Cardiac septum (tissue), 1 donor: ENCODE measurements at regions not wholly inside any gene's neighbourhood (a gene's known extent, or its start where the extent isn't known, plus 50 kb on each side); places are given as distances from the start of the nearest gene placed in this dataset.
"Not testable (repeated sequence)": the region's sequence is repeated elsewhere in the genome, so short reads cannot be mapped to it uniquely, and the experiment has no call there.

Experiments
- DNase-seq: peaks from one replicate; pipeline ENCODE4 v3.0.0-alpha.2; 2020; ENCODE audit warnings: low spot score
- intact Hi-C: fragments of 100-400 bp; cut with DNase I; formaldehyde crosslinking; loops from one replicate; pipeline ENCODE4 v1.14.0; 2022
- donor health status: DM: no; HTN: no; CAD: no.

GRCh38 chr21:8757399-8758093, 1763.8 kb upstream of the TPTE start:
- intact Hi-C loops, DNase-seq: not testable (repeated sequence)

DNA sequence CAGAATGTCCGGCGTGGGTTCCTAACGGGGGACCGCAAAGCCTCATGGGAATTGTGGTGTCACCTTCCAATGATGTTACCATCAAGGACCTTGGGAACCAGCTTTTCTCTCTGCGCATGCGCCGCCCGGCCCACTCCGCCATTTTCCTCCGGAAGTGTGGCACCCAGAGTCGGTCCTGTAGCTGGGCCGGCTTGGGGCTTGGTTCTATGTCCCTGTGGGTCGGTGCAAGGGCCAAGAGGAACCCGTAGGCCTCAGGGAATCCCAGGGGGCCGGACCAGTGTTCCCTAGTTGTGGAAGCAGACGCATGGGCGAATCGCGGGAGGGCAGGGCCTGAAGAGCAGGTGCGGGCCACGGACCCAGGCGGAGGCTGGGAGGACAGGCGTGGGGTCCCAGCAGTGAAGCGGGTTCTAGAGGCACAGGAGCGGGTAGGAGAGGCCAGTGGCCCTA, 1762.4 kb upstream of the TPTE start:
- intact Hi-C loops, DNase-seq: not testable (repeated sequence)

- DNase-seq, intact Hi-C loops: not testable (repeated sequence)
These were observed 1759.1 kb upstream of the TPTE start for GRCh38 chr21:8762241-8762640.

- intact Hi-C loops = not testable (repeated sequence)
These were observed 1757.0 kb upstream of the TPTE start for GRCh38 chr21:8764416-8764815.

DNA sequence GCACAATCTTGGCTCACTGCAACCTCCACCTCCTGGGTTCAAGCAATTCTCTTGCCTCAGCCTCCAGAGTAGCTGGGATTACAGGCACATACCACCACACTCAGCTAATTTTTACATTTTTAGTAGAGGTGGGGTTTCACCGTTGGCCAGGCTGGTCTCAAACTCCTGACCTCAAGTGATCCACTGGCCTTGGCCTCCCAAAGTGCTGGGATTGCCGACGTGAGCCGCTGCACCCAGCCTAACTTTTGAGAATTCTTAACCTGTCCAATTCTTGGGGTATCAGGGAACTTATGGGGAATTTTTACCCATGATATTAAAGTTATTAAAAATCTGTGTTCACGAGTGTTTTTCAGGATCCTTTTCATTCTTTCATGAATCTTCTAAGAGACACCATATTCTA, 1755.2 kb upstream of the TPTE start:
- DNase-seq, intact Hi-C loops: not testable (repeated sequence)

More at GRCh38 chr21:8764416-8764815, 1757.0 kb upstream of the TPTE start:
- not testable (repeated sequence) for DNase-seq

DNA sequence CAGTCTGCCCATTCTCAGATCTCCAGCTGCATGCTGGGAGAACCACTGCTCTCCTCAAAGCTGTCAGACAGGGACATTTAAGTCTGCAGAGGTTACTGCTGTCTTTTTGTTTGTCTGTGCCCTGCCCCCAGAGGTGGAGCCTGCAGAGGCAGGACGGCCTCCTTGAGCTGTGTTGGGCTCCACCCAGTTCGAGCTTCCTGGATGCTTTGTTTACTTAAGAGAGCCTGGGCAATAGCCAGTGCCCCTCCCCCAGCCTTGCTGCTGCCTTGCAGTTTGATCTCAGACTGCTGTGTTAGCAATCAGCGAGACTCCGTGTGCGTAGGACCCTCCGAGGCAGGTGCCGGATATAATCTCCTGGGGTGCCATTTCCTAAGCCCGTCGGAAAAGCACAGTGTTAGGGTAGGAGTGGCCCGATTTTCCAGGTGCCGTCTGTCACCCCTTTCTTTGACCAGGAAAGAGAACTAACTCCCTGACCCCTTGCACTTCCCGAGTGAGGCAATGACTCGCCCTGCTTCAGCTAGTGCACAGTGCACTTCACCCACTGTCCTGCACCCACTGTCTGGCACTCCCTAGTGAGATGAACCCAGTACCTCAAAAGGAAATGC, 1748.4 kb upstream of the TPTE start:
- intact Hi-C loops, DNase-seq: not testable (repeated sequence)

DNA sequence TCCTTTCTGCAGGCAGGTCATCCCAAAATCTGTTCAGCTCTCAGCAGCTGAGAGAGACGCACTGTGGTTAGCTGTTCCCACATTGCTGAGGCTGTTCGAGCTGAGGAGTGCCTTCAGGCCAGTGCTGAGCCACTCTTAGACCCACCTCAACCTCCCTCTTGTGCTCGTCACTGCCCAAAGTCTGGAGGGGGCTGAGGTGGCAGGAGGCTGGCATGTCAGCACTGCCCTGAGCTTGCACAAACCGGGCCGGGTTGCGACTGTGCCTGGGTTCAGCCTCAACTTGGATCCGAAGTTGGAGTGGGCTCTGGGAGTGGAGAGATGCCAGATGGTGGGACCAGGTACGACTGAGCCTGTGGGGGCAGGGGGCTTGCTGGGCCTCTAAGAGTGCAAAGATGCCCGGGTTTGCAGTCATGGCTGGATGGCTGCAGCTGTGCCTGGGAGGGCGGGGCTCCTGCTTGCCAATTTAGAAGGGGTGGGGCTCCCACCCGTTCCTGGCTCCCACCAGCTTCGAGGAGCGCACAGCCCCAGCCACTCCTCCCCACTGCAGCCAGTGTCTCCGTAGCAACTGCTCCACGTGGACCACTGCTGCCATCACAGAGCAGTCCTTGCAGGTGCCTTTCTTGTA, 1745.7 kb upstream of the TPTE start:
- intact Hi-C loops, DNase-seq: not testable (repeated sequence)

DNA sequence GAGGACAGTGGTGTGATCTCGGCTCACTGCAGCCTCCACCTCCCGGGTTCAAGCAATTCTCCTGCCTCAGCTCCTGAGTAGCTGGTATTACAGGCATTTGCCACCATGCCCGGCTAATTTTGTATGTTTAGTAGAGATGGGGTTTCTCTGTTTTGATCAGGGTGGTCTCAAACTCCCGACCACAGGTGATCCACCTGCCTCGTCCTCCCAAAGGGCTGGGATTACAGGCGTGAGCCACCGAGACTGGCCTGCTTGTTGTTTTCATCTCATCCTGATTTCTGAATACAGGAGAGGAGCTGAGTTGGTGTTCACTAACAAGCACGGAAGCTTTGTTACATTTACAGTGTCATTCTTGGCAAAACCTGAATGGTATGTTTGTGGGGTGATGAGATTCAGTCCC, 1744.1 kb upstream of the TPTE start:
- intact Hi-C loops, DNase-seq: not testable (repeated sequence)

GRCh38 chr21:8778323-8779085, 1742.9 kb upstream of the TPTE start:
- intact Hi-C loops, DNase-seq: not testable (repeated sequence)

GRCh38 chr21:8812840-8813239, 1708.5 kb upstream of the TPTE start:
- intact Hi-C loops, DNase-seq: not testable (repeated sequence)

GRCh38 chr21:8834264-8834663, 1687.1 kb upstream of the TPTE start:
- DNase-seq = peak; percentile 66

More at GRCh38 chr21:8834264-8834663, 1687.1 kb upstream of the TPTE start:
- intact Hi-C loops = not testable (repeated sequence)
